Stomach (tissue), 4 donors: ENCODE measurements at regions not wholly inside any gene's neighbourhood (a gene's known extent, or its start where the extent isn't known, plus 50 kb on each side); places are given as distances from the start of the nearest gene placed in this dataset.

Experiments used
- POLR2A ChIP-seq, 4 donors: fragments of 450-650 bp; IDR thresholded peaks; one replicate each; pipeline ENCODE4 v1.6.1; 2016; ENCODE audit warnings: antibody characterized with exemption in 4 of 4, control low read depth in 2 of 4, mild to moderate bottlenecking in 1 of 4, moderate library complexity in 1 of 4
- POLR2AphosphoS5 ChIP-seq, 3 donors: sonication (generic); formaldehyde crosslinking; IDR thresholded peaks; one replicate each; pipeline ENCODE4 v1.6.1; 2016; ENCODE audit warnings: antibody characterized with exemption in 3 of 3
- TF ChIP-seq, protein P1 (sequence below), 7 experiments: fragments of 450-650 bp in 4 of 7; fragments of 200-600 bp in 3 of 7; sonication (generic) in 3 of 7; IDR thresholded peaks; one replicate each; pipeline ENCODE4 v1.5.1; 2016 to 2019; ENCODE audit warnings: antibody characterized with exemption in 7 of 7, control low read depth in 2 of 7, mild to moderate bottlenecking in 1 of 7

GRCh38 chr4:165656829-165657490 lies 216.1 kb upstream of the TLL1 start:
- TF ChIP-seq, protein P1, sequence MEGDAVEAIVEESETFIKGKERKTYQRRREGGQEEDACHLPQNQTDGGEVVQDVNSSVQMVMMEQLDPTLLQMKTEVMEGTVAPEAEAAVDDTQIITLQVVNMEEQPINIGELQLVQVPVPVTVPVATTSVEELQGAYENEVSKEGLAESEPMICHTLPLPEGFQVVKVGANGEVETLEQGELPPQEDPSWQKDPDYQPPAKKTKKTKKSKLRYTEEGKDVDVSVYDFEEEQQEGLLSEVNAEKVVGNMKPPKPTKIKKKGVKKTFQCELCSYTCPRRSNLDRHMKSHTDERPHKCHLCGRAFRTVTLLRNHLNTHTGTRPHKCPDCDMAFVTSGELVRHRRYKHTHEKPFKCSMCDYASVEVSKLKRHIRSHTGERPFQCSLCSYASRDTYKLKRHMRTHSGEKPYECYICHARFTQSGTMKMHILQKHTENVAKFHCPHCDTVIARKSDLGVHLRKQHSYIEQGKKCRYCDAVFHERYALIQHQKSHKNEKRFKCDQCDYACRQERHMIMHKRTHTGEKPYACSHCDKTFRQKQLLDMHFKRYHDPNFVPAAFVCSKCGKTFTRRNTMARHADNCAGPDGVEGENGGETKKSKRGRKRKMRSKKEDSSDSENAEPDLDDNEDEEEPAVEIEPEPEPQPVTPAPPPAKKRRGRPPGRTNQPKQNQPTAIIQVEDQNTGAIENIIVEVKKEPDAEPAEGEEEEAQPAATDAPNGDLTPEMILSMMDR (IDR thresholded peaks at IDR 0.05) = no peak
- no peak for TF ChIP-seq POLR2A (IDR thresholded peaks at IDR 0.05)
- TF ChIP-seq POLR2AphosphoS5 (IDR thresholded peaks at IDR 0.05) = no peak
